ENCODE measurements at regions not wholly inside any gene's neighbourhood (a gene's known extent, or its start where the extent isn't known, plus 50 kb on each side); places are given as distances from the start of the nearest gene placed in this dataset.

- H3K9me3 Mint-ChIP-seq, result no peaks in the 10 kb centered on the region
- H3K27me3 Mint-ChIP-seq, result peaks cover 75% of the 10 kb centered on the region
- no peak overlapping the region for H3K27ac Mint-ChIP-seq
- no peak for DNase-seq
- no peaks in the 10 kb centered on the region for H3K36me3 Mint-ChIP-seq
- H3K4me3 Mint-ChIP-seq, result no peak overlapping the region
- no peaks in the 10 kb centered on the region for H3K4me1 Mint-ChIP-seq
These were observed 51.6 kb upstream of the HOXC13 start for GRCh38 chr12:53887006-53887405.

GRCh38 chr12:53887881-53888280 is 50.8 kb upstream of the HOXC13 start:
- Mint-ChIP-seq H3K9me3 (no peaks in the 10 kb centered on the region), H3K4me3 (no peak overlapping the region), H3K27me3 (peaks cover 73% of the 10 kb centered on the region), H3K4me1 (no peaks in the 10 kb centered on the region), H3K36me3 (no peaks in the 10 kb centered on the region), H3K27ac (no peak overlapping the region)
- no peak for DNase-seq

All from activated naive CD8-positive, alpha-beta T cell treated with anti-CD3 and anti-CD28 coated beads for 36 hours (primary cell).